ENCODE measurements at regions not wholly inside any gene's neighbourhood (a gene's known extent, or its start where the extent isn't known, plus 50 kb on each side); places are given as distances from the start of the nearest gene placed in this dataset.

- H3K4me2 ChIP-seq (ENCODE audit: low read depth, low read length), result no peak overlapping the region
- no peak overlapping the region for H2AK5ac ChIP-seq (ENCODE audit: low read depth, low read length)
- no peak overlapping the region for H3K18ac ChIP-seq (ENCODE audit: low read depth, low read length)
- ChIA-PET POLR2A (ENCODE audit: unreplicated experiment) (no interaction called here), CTCF (no interaction called here)
- H3K36me3 ChIP-seq (ENCODE audit: control insufficient read depth, insufficient read depth, low read length), result no peaks in the 10 kb centered on the region
- no peak overlapping the region for H2BK15ac ChIP-seq (ENCODE audit: low read depth, low read length)
- intact Hi-C loops (cut with micrococcal nuclease) (no loop called here), in situ Hi-C loops (cut with MboI; ENCODE audit: low sequenced_read_pairs) (no loop called here), dilution Hi-C loops (cut with HindIII; ENCODE audit: low sequenced_read_pairs, unreplicated experiment) (no loop called here)
- no peaks in the 10 kb centered on the region for H4K20me1 ChIP-seq (ENCODE audit: insufficient read depth, low read length)
- no peak overlapping the region for H4K8ac ChIP-seq (ENCODE audit: low read depth in 2 of 2, low read length in 2 of 2)
- no peak overlapping the region for H2AFZ ChIP-seq (replicated peaks; ENCODE audit: low read length, poor library complexity)
- no peak overlapping the region for H3K56ac ChIP-seq (ENCODE audit: extremely low read depth, insufficient read depth, low read length)
- H2BK20ac ChIP-seq (ENCODE audit: low read depth, low read length), result no peak overlapping the region
- no TSS peak for BruUV-seq (replicated peaks)
- no peak for ATAC-seq (ENCODE audit: low read depth)
- no peak overlapping the region for H2BK5ac ChIP-seq (ENCODE audit: low read depth, low read length, poor library complexity, severe bottlenecking)
- DNase-seq, result no peak
- H4K5ac ChIP-seq (ENCODE audit: low read depth, low read length), result no peak overlapping the region
- no peak overlapping the region for H3K9ac ChIP-seq (ENCODE audit: low read depth, low read length)
- no peaks in the 10 kb centered on the region for H3K27me3 ChIP-seq (ENCODE audit: control insufficient read depth, insufficient read depth, low read length)
- H3K4me1 ChIP-seq (ENCODE audit: control insufficient read depth, insufficient read depth, low read length), result no peaks in the 10 kb centered on the region
- no peaks in the 10 kb centered on the region for H3K9me3 ChIP-seq (ENCODE audit: control insufficient read depth, insufficient read depth, low read length)
- H2BK120ac ChIP-seq (ENCODE audit: low read depth, low read length), result no peak overlapping the region
- H3K23ac ChIP-seq (ENCODE audit: low read depth, low read length), result no peak overlapping the region
- H3K4me3 ChIP-seq (ENCODE audit: insufficient read depth, low read depth, low read length), result no peak overlapping the region
- H3K27ac ChIP-seq (ENCODE audit: insufficient read depth, low read length), result no peak overlapping the region
- H3K79me1 ChIP-seq (ENCODE audit: low read depth in 1 of 2, low read length in 2 of 2), result no peaks in the 10 kb centered on the region
- no peaks in the 10 kb centered on the region for H3K9me1 ChIP-seq (ENCODE audit: insufficient read depth, low read length)
- TF ChIP-seq MXI1 (IDR thresholded peaks at IDR 0.05; ENCODE audit: borderline replicate concordance, low read depth, low read length) (no peak), NFE2L2 (IDR thresholded peaks at IDR 0.05; ENCODE audit: low read depth, low read length) (no peak), BHLHE40 (IDR thresholded peaks at IDR 0.05; ENCODE audit: low read depth, low read length) (no peak), USF2 (IDR thresholded peaks at IDR 0.05; ENCODE audit: low read depth, low read length) (no peak), POLR2A (IDR thresholded peaks at IDR 0.05; ENCODE audit: low read depth, low read length) (no peak), SMC3 (IDR thresholded peaks at IDR 0.05; ENCODE audit: low read depth, low read length) (no peak), CEBPB (IDR thresholded peaks at IDR 0.05; ENCODE audit: low read depth, low read length) (no peak), MAZ (IDR thresholded peaks at IDR 0.05; ENCODE audit: borderline replicate concordance, low read depth, low read length) (no peak), RCOR1 (IDR thresholded peaks at IDR 0.05; ENCODE audit: insufficient replicate concordance, low read length) (no peak), CTCF (conservative IDR thresholded peaks at IDR 0.05; ENCODE audit: low read depth, low read length) (no peak), FOS (IDR thresholded peaks at IDR 0.05; ENCODE audit: low read depth, low read length) (no peak), CHD1 (IDR thresholded peaks at IDR 0.05; ENCODE audit: low read depth, low read length) (no peak), RFX5 (IDR thresholded peaks at IDR 0.05; ENCODE audit: low read depth, low read length) (no peak), MAFK (IDR thresholded peaks at IDR 0.05; ENCODE audit: low read depth, low read length) (no peak), RAD21 (IDR thresholded peaks at IDR 0.05; ENCODE audit: low read length) (no peak)
- TF ChIP-seq, protein P1, sequence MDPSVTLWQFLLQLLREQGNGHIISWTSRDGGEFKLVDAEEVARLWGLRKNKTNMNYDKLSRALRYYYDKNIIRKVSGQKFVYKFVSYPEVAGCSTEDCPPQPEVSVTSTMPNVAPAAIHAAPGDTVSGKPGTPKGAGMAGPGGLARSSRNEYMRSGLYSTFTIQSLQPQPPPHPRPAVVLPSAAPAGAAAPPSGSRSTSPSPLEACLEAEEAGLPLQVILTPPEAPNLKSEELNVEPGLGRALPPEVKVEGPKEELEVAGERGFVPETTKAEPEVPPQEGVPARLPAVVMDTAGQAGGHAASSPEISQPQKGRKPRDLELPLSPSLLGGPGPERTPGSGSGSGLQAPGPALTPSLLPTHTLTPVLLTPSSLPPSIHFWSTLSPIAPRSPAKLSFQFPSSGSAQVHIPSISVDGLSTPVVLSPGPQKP (IDR thresholded peaks at IDR 0.05; ENCODE audit: borderline replicate concordance, low read depth, low read length), result no peak
- H3K4ac ChIP-seq (ENCODE audit: low read depth, low read length), result no peak overlapping the region
- no peak overlapping the region for H4K91ac ChIP-seq (ENCODE audit: insufficient read depth, low read depth, low read length)
- no peak overlapping the region for H2AK9ac ChIP-seq (replicated peaks; ENCODE audit: low read depth, low read length, poor library complexity)
- no CpG with 5 or more reads among the region's 3 CpGs for WGBS, 2 experiments (ENCODE audit: extremely low coverage in 2 of 2, insufficient read length in 1 of 2)
- H3K14ac ChIP-seq (replicated peaks; ENCODE audit: low read depth, low read length), result no peak overlapping the region
These were observed 577.0 kb downstream of the CDH26 start for GRCh38 chr20:60535211-60535610.
